Liver (tissue), 3 donors: ENCODE measurements at regions not wholly inside any gene's neighbourhood (a gene's known extent, or its start where the extent isn't known, plus 50 kb on each side); places are given as distances from the start of the nearest gene placed in this dataset.

Source experiments
- ATF3 ChIP-seq: IDR thresholded peaks from 2 replicates; pipeline ENCODE4 v1.6.1; 2016; ENCODE audit warnings: antibody characterized with exemption
- EGR1 ChIP-seq, 2 donors: IDR thresholded peaks; 2 replicates each; pipeline ENCODE4 v1.6.1; 2016 to 2018; ENCODE audit warnings: antibody characterized with exemption in 2 of 2, low read depth in 2 of 2
- FOXA1 ChIP-seq: IDR thresholded peaks from 2 replicates; pipeline ENCODE4 v1.6.1; 2016; ENCODE audit warnings: antibody characterized with exemption
- HNF4A ChIP-seq, 2 donors: conservative IDR thresholded peaks; 2 replicates each; pipeline ENCODE4 v1.6.1; 2016; ENCODE audit warnings: antibody characterized with exemption in 2 of 2, mild to moderate bottlenecking in 2 of 2
- JUND ChIP-seq, 2 donors: IDR thresholded peaks; 2 replicates each; pipeline ENCODE4 v1.6.1; 2016; ENCODE audit warnings: antibody characterized with exemption in 2 of 2
- MAX ChIP-seq: IDR thresholded peaks from 2 replicates; pipeline ENCODE4 v1.6.1; 2016; ENCODE audit warnings: antibody characterized with exemption
- RAD21 ChIP-seq, 2 donors: IDR thresholded peaks; 2 replicates each; pipeline ENCODE4 v1.6.1; 2016; ENCODE audit warnings: antibody characterized with exemption in 2 of 2, mild to moderate bottlenecking in 2 of 2
- SP1 ChIP-seq: IDR thresholded peaks from 2 replicates; pipeline ENCODE4 v1.6.1; 2018; ENCODE audit warnings: antibody characterized with exemption, mild to moderate bottlenecking
- TAF1 ChIP-seq: conservative IDR thresholded peaks from 2 replicates; pipeline ENCODE4 v1.6.1; 2016; ENCODE audit warnings: antibody characterized with exemption, mild to moderate bottlenecking
- YY1 ChIP-seq: IDR thresholded peaks from 2 replicates; pipeline ENCODE4 v1.6.1; 2016; ENCODE audit warnings: antibody characterized with exemption, mild to moderate bottlenecking
- ZBTB33 ChIP-seq: IDR thresholded peaks from 2 replicates; pipeline ENCODE4 v1.6.1; 2016; ENCODE audit warnings: antibody characterized with exemption
- TF ChIP-seq, protein P1 (sequence below): fragments of 150-350 bp; IDR thresholded peaks from 2 replicates; pipeline ENCODE4 v1.5.1; 2017; ENCODE audit warnings: improper control_type of control experiment, low read depth, low read length; ENCODE audit not compliant: missing input control
- TF ChIP-seq, protein P2 (sequence below): IDR thresholded peaks from 2 replicates; pipeline ENCODE4 v1.6.1; 2016; ENCODE audit warnings: antibody characterized with exemption, mild to moderate bottlenecking
- donor health status: healthy.
- donor health status: healthy.

DNA sequence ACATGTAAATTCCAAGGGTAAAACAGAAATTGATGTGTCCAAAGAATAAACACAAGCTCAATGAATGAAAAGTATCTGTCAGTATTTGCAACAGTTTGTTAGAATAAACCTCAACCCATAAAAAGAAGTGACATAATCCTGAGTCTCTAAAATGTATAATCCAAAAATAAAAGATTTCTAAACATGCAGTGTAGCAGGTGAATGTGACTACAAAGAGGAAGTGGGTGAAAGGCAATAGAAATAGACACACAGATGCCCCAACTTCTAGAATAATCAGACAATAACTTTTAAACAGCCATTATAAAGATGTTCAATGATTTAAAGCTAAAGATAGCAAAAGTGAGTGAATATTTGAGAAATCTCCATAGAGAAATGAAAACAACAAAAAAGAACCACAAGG, 1009.2 kb upstream of the GJE1 start:
- TF ChIP-seq, protein P1, sequence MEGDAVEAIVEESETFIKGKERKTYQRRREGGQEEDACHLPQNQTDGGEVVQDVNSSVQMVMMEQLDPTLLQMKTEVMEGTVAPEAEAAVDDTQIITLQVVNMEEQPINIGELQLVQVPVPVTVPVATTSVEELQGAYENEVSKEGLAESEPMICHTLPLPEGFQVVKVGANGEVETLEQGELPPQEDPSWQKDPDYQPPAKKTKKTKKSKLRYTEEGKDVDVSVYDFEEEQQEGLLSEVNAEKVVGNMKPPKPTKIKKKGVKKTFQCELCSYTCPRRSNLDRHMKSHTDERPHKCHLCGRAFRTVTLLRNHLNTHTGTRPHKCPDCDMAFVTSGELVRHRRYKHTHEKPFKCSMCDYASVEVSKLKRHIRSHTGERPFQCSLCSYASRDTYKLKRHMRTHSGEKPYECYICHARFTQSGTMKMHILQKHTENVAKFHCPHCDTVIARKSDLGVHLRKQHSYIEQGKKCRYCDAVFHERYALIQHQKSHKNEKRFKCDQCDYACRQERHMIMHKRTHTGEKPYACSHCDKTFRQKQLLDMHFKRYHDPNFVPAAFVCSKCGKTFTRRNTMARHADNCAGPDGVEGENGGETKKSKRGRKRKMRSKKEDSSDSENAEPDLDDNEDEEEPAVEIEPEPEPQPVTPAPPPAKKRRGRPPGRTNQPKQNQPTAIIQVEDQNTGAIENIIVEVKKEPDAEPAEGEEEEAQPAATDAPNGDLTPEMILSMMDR: no peak
- TF ChIP-seq ZBTB33 (no peak), YY1 (no peak), RAD21 (IDR thresholded peaks at IDR 0.05) (no peak), SP1 (no peak), TAF1 (no peak), ATF3 (no peak), MAX (no peak), HNF4A (conservative IDR thresholded peaks at IDR 0.05) (no peak), EGR1 (IDR thresholded peaks at IDR 0.05; ENCODE audit: low read depth in 2 of 2) (no peak), FOXA1 (no peak), JUND (IDR thresholded peaks at IDR 0.05) (no peak)
- TF ChIP-seq, protein P2, sequence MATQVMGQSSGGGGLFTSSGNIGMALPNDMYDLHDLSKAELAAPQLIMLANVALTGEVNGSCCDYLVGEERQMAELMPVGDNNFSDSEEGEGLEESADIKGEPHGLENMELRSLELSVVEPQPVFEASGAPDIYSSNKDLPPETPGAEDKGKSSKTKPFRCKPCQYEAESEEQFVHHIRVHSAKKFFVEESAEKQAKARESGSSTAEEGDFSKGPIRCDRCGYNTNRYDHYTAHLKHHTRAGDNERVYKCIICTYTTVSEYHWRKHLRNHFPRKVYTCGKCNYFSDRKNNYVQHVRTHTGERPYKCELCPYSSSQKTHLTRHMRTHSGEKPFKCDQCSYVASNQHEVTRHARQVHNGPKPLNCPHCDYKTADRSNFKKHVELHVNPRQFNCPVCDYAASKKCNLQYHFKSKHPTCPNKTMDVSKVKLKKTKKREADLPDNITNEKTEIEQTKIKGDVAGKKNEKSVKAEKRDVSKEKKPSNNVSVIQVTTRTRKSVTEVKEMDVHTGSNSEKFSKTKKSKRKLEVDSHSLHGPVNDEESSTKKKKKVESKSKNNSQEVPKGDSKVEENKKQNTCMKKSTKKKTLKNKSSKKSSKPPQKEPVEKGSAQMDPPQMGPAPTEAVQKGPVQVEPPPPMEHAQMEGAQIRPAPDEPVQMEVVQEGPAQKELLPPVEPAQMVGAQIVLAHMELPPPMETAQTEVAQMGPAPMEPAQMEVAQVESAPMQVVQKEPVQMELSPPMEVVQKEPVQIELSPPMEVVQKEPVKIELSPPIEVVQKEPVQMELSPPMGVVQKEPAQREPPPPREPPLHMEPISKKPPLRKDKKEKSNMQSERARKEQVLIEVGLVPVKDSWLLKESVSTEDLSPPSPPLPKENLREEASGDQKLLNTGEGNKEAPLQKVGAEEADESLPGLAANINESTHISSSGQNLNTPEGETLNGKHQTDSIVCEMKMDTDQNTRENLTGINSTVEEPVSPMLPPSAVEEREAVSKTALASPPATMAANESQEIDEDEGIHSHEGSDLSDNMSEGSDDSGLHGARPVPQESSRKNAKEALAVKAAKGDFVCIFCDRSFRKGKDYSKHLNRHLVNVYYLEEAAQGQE: no peak
